Ascending aorta (tissue), 2 donors: ENCODE measurements at regions not wholly inside any gene's neighbourhood (a gene's known extent, or its start where the extent isn't known, plus 50 kb on each side); places are given as distances from the start of the nearest gene placed in this dataset.

Experiments used
- DNase-seq, 2 donors: peaks; one replicate each; pipeline ENCODE4 v3.0.0-alpha.2; 2019; ENCODE audit warnings: low spot score in 2 of 2
- H3K27ac ChIP-seq, 2 donors: fragments of 200-600 bp; sonication (generic); one replicate each; pipeline ENCODE4 v1.5.1; 2016 to 2017; ENCODE audit warnings: mild to moderate bottlenecking in 1 of 2
- H3K27me3 ChIP-seq: fragments of 200-600 bp; sonication (generic); one replicate; pipeline ENCODE4 v1.5.1; 2017
- H3K36me3 ChIP-seq, 2 donors: fragments of 200-600 bp; sonication (generic); one replicate each; pipeline ENCODE4 v1.5.1; 2016
- H3K4me1 ChIP-seq, 2 donors: fragments of 200-600 bp; sonication (generic); one replicate each; pipeline ENCODE4 v1.5.1; 2016 to 2017; ENCODE audit warnings: mild to moderate bottlenecking in 1 of 2
- H3K4me3 ChIP-seq, 2 donors: fragments of 200-600 bp; sonication (generic); one replicate each; pipeline ENCODE4 v1.5.1; 2016 to 2017; ENCODE audit warnings: mild to moderate bottlenecking in 1 of 2
- H3K9me3 ChIP-seq, 2 donors: fragments of 200-600 bp; sonication (generic); one replicate each; pipeline ENCODE4 v1.5.1; 2016
- intact Hi-C: fragments of 100-400 bp; cut with DNase I; formaldehyde crosslinking; loops from one replicate; pipeline ENCODE4 v1.15.1; 2023
- TF ChIP-seq, protein P1 (sequence below), 3 experiments: fragments of 200-600 bp in 2 of 3; fragments of 450-650 bp in 1 of 3; sonication (generic) in 2 of 3; IDR thresholded peaks; one replicate each; pipeline ENCODE4 v1.5.1; 2016 to 2019; ENCODE audit warnings: antibody characterized with exemption in 3 of 3, mild to moderate bottlenecking in 1 of 3, moderate library complexity in 1 of 3

GRCh38 chr17:69605571-69605970, 191.1 kb downstream of the MAP2K6 start:
- Histone ChIP-seq H3K4me3 (no peak overlapping the region), H3K27ac (no peak overlapping the region), H3K36me3 (no peaks in the 10 kb centered on the region), H3K9me3 (no peaks in the 10 kb centered on the region), H3K4me1 (peaks cover 0 to 23% of the 10 kb centered on the region in 2 donors), H3K27me3 (no peaks in the 10 kb centered on the region)
- TF ChIP-seq, protein P1, sequence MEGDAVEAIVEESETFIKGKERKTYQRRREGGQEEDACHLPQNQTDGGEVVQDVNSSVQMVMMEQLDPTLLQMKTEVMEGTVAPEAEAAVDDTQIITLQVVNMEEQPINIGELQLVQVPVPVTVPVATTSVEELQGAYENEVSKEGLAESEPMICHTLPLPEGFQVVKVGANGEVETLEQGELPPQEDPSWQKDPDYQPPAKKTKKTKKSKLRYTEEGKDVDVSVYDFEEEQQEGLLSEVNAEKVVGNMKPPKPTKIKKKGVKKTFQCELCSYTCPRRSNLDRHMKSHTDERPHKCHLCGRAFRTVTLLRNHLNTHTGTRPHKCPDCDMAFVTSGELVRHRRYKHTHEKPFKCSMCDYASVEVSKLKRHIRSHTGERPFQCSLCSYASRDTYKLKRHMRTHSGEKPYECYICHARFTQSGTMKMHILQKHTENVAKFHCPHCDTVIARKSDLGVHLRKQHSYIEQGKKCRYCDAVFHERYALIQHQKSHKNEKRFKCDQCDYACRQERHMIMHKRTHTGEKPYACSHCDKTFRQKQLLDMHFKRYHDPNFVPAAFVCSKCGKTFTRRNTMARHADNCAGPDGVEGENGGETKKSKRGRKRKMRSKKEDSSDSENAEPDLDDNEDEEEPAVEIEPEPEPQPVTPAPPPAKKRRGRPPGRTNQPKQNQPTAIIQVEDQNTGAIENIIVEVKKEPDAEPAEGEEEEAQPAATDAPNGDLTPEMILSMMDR (IDR thresholded peaks at IDR 0.05), result no peak
- DNase-seq, result no peak
- intact Hi-C loops, result loop anchor here (5.0 kb wide), 1 partner anchor 307 kb away; no protein-coding TSS in a partner anchor

GRCh38 chr17:69606142-69606800, 191.8 kb downstream of the MAP2K6 start:
- intact Hi-C loops, result loop anchor here (2.0 to 5.0 kb wide), 2 partner anchors 37 to 306 kb away; no protein-coding TSS in a partner anchor
- peak overlapping the region in 1 of 2 donors; percentile 71 for H3K27ac ChIP-seq

DNA sequence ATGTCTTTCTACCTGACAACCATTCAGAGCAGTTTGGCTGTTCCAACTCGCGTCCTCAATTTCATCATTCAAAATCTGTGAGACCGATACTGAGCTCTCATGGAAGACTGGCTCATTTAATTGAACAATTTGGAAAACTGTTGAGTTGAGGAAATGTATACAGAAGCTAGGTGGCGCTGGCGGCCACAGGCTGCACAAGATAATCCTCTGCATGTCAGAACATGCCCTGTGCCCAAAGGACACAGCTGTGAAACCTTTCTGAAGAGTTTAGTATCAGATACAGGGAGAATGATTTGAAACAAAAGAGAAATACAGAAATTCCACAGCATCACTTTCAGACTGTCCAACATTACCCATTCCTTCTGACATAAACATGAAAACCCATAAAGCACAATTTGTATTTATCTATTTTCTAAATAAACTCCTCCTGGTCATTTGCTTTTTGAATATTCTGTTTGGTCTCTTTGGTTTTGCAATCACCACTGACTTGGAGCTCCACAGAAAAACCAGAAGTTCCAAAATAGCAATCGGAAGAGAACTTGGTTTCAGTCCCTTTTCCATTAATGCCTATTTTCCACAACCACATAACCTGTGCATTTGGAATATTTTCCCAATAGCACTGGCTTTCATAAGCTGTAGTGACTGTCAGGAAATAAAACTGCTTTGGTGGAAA, 192.8 kb downstream of the MAP2K6 start:
- Histone ChIP-seq H3K27me3 (no peaks in the 10 kb centered on the region), H3K27ac (peak overlapping the region; percentile 32 to 71), H3K4me3 (no peak overlapping the region), H3K9me3 (no peaks in the 10 kb centered on the region), H3K4me1 (peaks cover 0 to 23% of the 10 kb centered on the region in 2 donors), H3K36me3 (no peaks in the 10 kb centered on the region)
- DNase-seq, result peak in 1 of 2 donors; percentile 86
- intact Hi-C loops, result loop anchor here (1.0 to 5.0 kb wide), 3 partner anchors 38 to 537 kb away; no protein-coding TSS in a partner anchor
- TF ChIP-seq, protein P1 (IDR thresholded peaks at IDR 0.05), result peak; percentile 72 to 82 (median 79)

More at GRCh38 chr17:69606142-69606800, 191.8 kb downstream of the MAP2K6 start:
- H3K4me3 ChIP-seq, result no peak overlapping the region
- H3K36me3 ChIP-seq, result no peaks in the 10 kb centered on the region
- peaks cover 0 to 23% of the 10 kb centered on the region in 2 donors for H3K4me1 ChIP-seq
- no peaks in the 10 kb centered on the region for H3K9me3 ChIP-seq
- no peaks in the 10 kb centered on the region for H3K27me3 ChIP-seq
- TF ChIP-seq, protein P1 (IDR thresholded peaks at IDR 0.05), result no peak
- no peak for DNase-seq

GRCh38 chr17:69608141-69608540, 193.6 kb downstream of the MAP2K6 start:
- TF ChIP-seq, protein P1 (IDR thresholded peaks at IDR 0.05), result no peak
- Histone ChIP-seq H3K4me3 (no peak overlapping the region), H3K9me3 (no peaks in the 10 kb centered on the region), H3K27ac (peak overlapping the region; percentile 68 to 71), H3K36me3 (no peaks in the 10 kb centered on the region), H3K27me3 (no peaks in the 10 kb centered on the region), H3K4me1 (peaks cover 0 to 23% of the 10 kb centered on the region in 2 donors)
- no peak for DNase-seq
- intact Hi-C loops, result loop anchor here (5.0 kb wide), 1 partner anchor 304 kb away; no protein-coding TSS in a partner anchor

- Histone ChIP-seq H3K9me3 (no peaks in the 10 kb centered on the region), H3K27me3 (no peaks in the 10 kb centered on the region), H3K36me3 (no peaks in the 10 kb centered on the region), H3K4me1 (peaks cover 0 to 23% of the 10 kb centered on the region in 2 donors), H3K4me3 (peak overlapping the region in 1 of 2 donors; percentile 7), H3K27ac (peak overlapping the region; percentile 68 to 71)
- intact Hi-C loops, result loop anchor here (5.0 kb wide), 1 partner anchor 303 kb away; no protein-coding TSS in a partner anchor
- TF ChIP-seq, protein P1 (IDR thresholded peaks at IDR 0.05), result no peak
- peak in 1 of 2 donors; percentile 67 for DNase-seq
These were observed 194.4 kb downstream of the MAP2K6 start for GRCh38 chr17:69608808-69609472.
